GM23338 (cell line): ENCODE measurements at regions not wholly inside any gene's neighbourhood (a gene's known extent, or its start where the extent isn't known, plus 50 kb on each side); places are given as distances from the start of the nearest gene placed in this dataset.

Experiments
- ATAC-seq: fragments of 200-7000 bp; cut with Tn5 transposase; 3 replicates; pipeline ENCODE4 v1.9.1; 2020
- DNase-seq: peaks from one replicate; pipeline ENCODE4 v3.0.0-alpha.2; 2015; ENCODE audit warnings: low spot score
- H2AFZ ChIP-seq: fragments of 200-600 bp; sonication (generic); 2 replicates; pipeline ENCODE4 v1.8.0; 2016; ENCODE audit warnings: antibody characterized with exemption, mild to moderate bottlenecking, moderate library complexity
- H3F3A ChIP-seq: fragments of 200-600 bp; sonication (generic); replicated peaks from 2 replicates; pipeline ENCODE4 v1.8.0; 2017; ENCODE audit warnings: antibody characterized with exemption, mixed run types, low read depth
- H3K27ac ChIP-seq: fragments of 200-600 bp; sonication (generic); 2 replicates; pipeline ENCODE4 v1.6.1; 2016; ENCODE audit warnings: low read depth
- H3K27me3 ChIP-seq: fragments of 200-600 bp; sonication (generic); 2 replicates; pipeline ENCODE4 v1.8.0; 2016; ENCODE audit warnings: mild to moderate bottlenecking, mixed run types, moderate library complexity; ENCODE audit not compliant: insufficient read depth
- H3K36me3 ChIP-seq: fragments of 200-600 bp; sonication (generic); 2 replicates; pipeline ENCODE4 v1.8.0; 2016; ENCODE audit warnings: mild to moderate bottlenecking; ENCODE audit not compliant: insufficient read depth
- H3K4me1 ChIP-seq: fragments of 200-600 bp; sonication (generic); 2 replicates; pipeline ENCODE4 v1.8.0; 2016; ENCODE audit warnings: mild to moderate bottlenecking, moderate library complexity; ENCODE audit not compliant: insufficient read depth
- H3K4me2 ChIP-seq: fragments of 200-600 bp; sonication (generic); 2 replicates; pipeline ENCODE4 v1.7.1; 2017; ENCODE audit warnings: mixed run types
- H3K4me3 ChIP-seq: fragments of 200-600 bp; sonication (generic); 2 replicates; pipeline ENCODE4 v1.6.1; 2016; ENCODE audit warnings: mixed run types
- H3K79me2 ChIP-seq: fragments of 200-600 bp; sonication (generic); replicated peaks from 2 replicates; pipeline ENCODE4 v1.8.0; 2017; ENCODE audit warnings: mild to moderate bottlenecking; ENCODE audit not compliant: insufficient read depth
- H3K9me2 ChIP-seq: fragments of 200-600 bp; sonication (generic); 2 replicates; pipeline ENCODE4 v1.8.0; 2017; ENCODE audit not compliant: insufficient read depth
- H4K20me1 ChIP-seq: fragments of 200-600 bp; sonication (generic); replicated peaks from 2 replicates; pipeline ENCODE4 v1.8.0; 2017; ENCODE audit warnings: mild to moderate bottlenecking; ENCODE audit not compliant: insufficient read depth
- H3K27ac Mint-ChIP-seq: 2 replicates; pipeline ENCODE4 v1.8.0; 2020; ENCODE audit warnings: inconsistent platforms, mild to moderate bottlenecking, moderate library complexity, mixed read lengths
- H3K27me3 Mint-ChIP-seq: 3 replicates; pipeline ENCODE4 v1.8.0; 2022; ENCODE audit warnings: low read depth, mild to moderate bottlenecking, moderate library complexity, mixed read lengths, inconsistent platforms; ENCODE audit not compliant: insufficient read depth, poor library complexity
- H3K36me3 Mint-ChIP-seq: 3 replicates; pipeline ENCODE4 v1.8.0; 2021; ENCODE audit warnings: low read depth, mild to moderate bottlenecking, inconsistent platforms, moderate library complexity, mixed read lengths
- H3K4me1 Mint-ChIP-seq: 3 replicates; pipeline ENCODE4 v1.8.0; 2020; ENCODE audit warnings: mild to moderate bottlenecking, inconsistent platforms, mixed read lengths
- H3K4me3 Mint-ChIP-seq: 3 replicates; pipeline ENCODE4 v1.8.0; 2021; ENCODE audit warnings: moderate library complexity, mild to moderate bottlenecking, inconsistent platforms, mixed read lengths
- H3K9me3 Mint-ChIP-seq: 3 replicates; pipeline ENCODE4 v1.8.0; 2020; ENCODE audit warnings: moderate library complexity, mild to moderate bottlenecking, inconsistent platforms, mixed read lengths
- CTCF ChIP-seq, 2 experiments: fragments of 200-600 bp in 1 of 2; sonication (generic) in 1 of 2; conservative IDR thresholded peaks; 2 replicates each; pipeline versions ENCODE4 v1.5.1 to v1.6.1; 2016 to 2017; ENCODE audit warnings: antibody characterized with exemption in 2 of 2, low read depth in 2 of 2, mild to moderate bottlenecking in 2 of 2, moderate library complexity in 1 of 2
- EZH2 ChIP-seq: fragments of 200-600 bp; sonication (generic); IDR thresholded peaks from one replicate; pipeline ENCODE4 v1.8.0; 2017; ENCODE audit warnings: antibody characterized with exemption, mild to moderate bottlenecking, low read depth; ENCODE audit not compliant: unreplicated experiment
- EZH2phosphoT487 ChIP-seq: fragments of 200-600 bp; sonication (generic); IDR thresholded peaks from one replicate; pipeline ENCODE4 v1.8.1; 2018; ENCODE audit warnings: antibody characterized with exemption; ENCODE audit not compliant: unreplicated experiment
- POLR2AphosphoS5 ChIP-seq: IDR thresholded peaks from 2 replicates; pipeline ENCODE4 v1.6.1; 2016; ENCODE audit warnings: antibody characterized with exemption, low read depth
- REST ChIP-seq: IDR thresholded peaks from one replicate; pipeline ENCODE4 v1.6.1; 2018; ENCODE audit warnings: antibody characterized with exemption; ENCODE audit not compliant: unreplicated experiment
- ZNF331 ChIP-seq: fragments of 250-450 bp; sonication (Bioruptor Pico); IDR thresholded peaks from 2 replicates; pipeline ENCODE4 v1.5.0; 2020; ENCODE audit warnings: low read depth, mild to moderate bottlenecking, moderate library complexity

GRCh38 chr5:58236498-58236897 is 223.4 kb downstream of the PLK2 start:
- no peak for TF ChIP-seq CTCF (conservative IDR thresholded peaks at IDR 0.05; ENCODE audit: low read depth in 2 of 2)
- no peak for TF ChIP-seq ZNF331 (CRISPR knock-in tag)
- no peak for TF ChIP-seq POLR2AphosphoS5
- no peak for TF ChIP-seq EZH2
- H3K9me3 Mint-ChIP-seq, result no peaks in the 10 kb centered on the region

GRCh38 chr5:58235299-58235698 is 224.6 kb downstream of the PLK2 start:
- Histone ChIP-seq H3K4me3 (no peak overlapping the region), H3K36me3 (no peaks in the 10 kb centered on the region), H3K27ac (no peak overlapping the region), H3K79me2 (no peaks in the 10 kb centered on the region), H3K4me2 (no peak overlapping the region), H3F3A (no peaks in the 10 kb centered on the region), H3K27me3 (no peaks in the 10 kb centered on the region), H4K20me1 (no peaks in the 10 kb centered on the region), H3K9me2 (no peaks in the 10 kb centered on the region), H2AFZ (no peak overlapping the region), H3K4me1 (no peaks in the 10 kb centered on the region)
- TF ChIP-seq REST, result no peak
- TF ChIP-seq EZH2, result no peak
- TF ChIP-seq EZH2phosphoT487, result no peak
- ATAC-seq, result no peak
- H3K4me3 Mint-ChIP-seq, result no peak overlapping the region
- no peaks in the 10 kb centered on the region for H3K27me3 Mint-ChIP-seq
- H3K4me1 Mint-ChIP-seq, result peaks cover 6% of the 10 kb centered on the region; the same call in 2 of the 3 replicates
- H3K27ac Mint-ChIP-seq, result no peak overlapping the region
- DNase-seq, result no peak
- H3K9me3 Mint-ChIP-seq, result no peaks in the 10 kb centered on the region
- no peaks in the 10 kb centered on the region for H3K36me3 Mint-ChIP-seq

More at GRCh38 chr5:58236498-58236897, 223.4 kb downstream of the PLK2 start:
- Mint-ChIP-seq H3K27ac (0 out of 2 replicates have a peak overlapping the region, but pooled peaks have one; percentile 52), H3K27me3 (no peaks in the 10 kb centered on the region), H3K4me1 (peaks cover 6% of the 10 kb centered on the region; the same call in 2 of the 3 replicates), H3K4me3 (no peak overlapping the region), H3K36me3 (no peaks in the 10 kb centered on the region)
- H2AFZ ChIP-seq, result no peak overlapping the region
- no peaks in the 10 kb centered on the region for H3K79me2 ChIP-seq
- H3K36me3 ChIP-seq, result no peaks in the 10 kb centered on the region
- H3K27ac ChIP-seq, result no peak overlapping the region
- H3K4me1 ChIP-seq, result no peaks in the 10 kb centered on the region
- H3F3A ChIP-seq, result no peaks in the 10 kb centered on the region
- H3K9me2 ChIP-seq, result no peaks in the 10 kb centered on the region
- no peak overlapping the region for H3K4me3 ChIP-seq
- ATAC-seq, result no peak
- H3K4me2 ChIP-seq, result no peak overlapping the region
- no peaks in the 10 kb centered on the region for H4K20me1 ChIP-seq
- no peak for DNase-seq
- no peaks in the 10 kb centered on the region for H3K27me3 ChIP-seq
